Heart right ventricle (tissue), 16 donors: ENCODE measurements at regions not wholly inside any gene's neighbourhood (a gene's known extent, or its start where the extent isn't known, plus 50 kb on each side); places are given as distances from the start of the nearest gene placed in this dataset.

Experiments
- ATAC-seq, 8 donors: fragments of 200-7000 bp; cut with Tn5 transposase; one replicate each; pipeline ENCODE4 v1.9.1; 2020; ENCODE audit warnings: mild to moderate bottlenecking in 8 of 8, moderate library complexity in 8 of 8, moderate number of reproducible peaks in 1 of 8
- DNase-seq, 2 donors: peaks; one replicate each; pipeline ENCODE4 v3.0.0-alpha.2; 2020
- H3K27ac ChIP-seq, 10 donors: fragments of 200-600 bp; sonication (generic) in 2 of 10; one replicate each; pipeline versions ENCODE4 v1.5.0 to v1.8.0; 2020 to 2022; ENCODE audit warnings: mild to moderate bottlenecking in 3 of 10
- H3K27me3 ChIP-seq, 7 donors: fragments of 200-600 bp; one replicate each; pipeline ENCODE4 v1.8.0; 2021 to 2022; ENCODE audit warnings: mild to moderate bottlenecking in 2 of 7
- H3K36me3 ChIP-seq, 9 donors: fragments of 200-600 bp; sonication (generic) in 1 of 9; one replicate each; pipeline versions ENCODE4 v1.5.0 to v1.8.0; 2020 to 2022; ENCODE audit warnings: mild to moderate bottlenecking in 2 of 9
- H3K4me1 ChIP-seq, 9 donors: fragments of 200-600 bp; sonication (generic) in 1 of 9; one replicate each; pipeline versions ENCODE4 v1.5.0 to v1.8.0; 2020 to 2022; ENCODE audit warnings: mild to moderate bottlenecking in 4 of 9
- H3K4me3 ChIP-seq, 10 donors: fragments of 200-600 bp; sonication (generic) in 2 of 10; one replicate each; pipeline versions ENCODE4 v1.5.0 to v1.8.0; 2020 to 2022; ENCODE audit warnings: mild to moderate bottlenecking in 7 of 10, moderate library complexity in 2 of 10
- H3K9me3 ChIP-seq, 11 donors: fragments of 200-600 bp in 10 of 11; sonication (generic) in 2 of 11; one replicate each; pipeline versions ENCODE4 v1.5.0 to v1.8.0; 2013 to 2022; ENCODE audit warnings: mild to moderate bottlenecking in 2 of 11, control low read depth in 1 of 11, moderate library complexity in 1 of 11
- WGBS, 2 donors: extraction: QIAGEN DNeasy Blood & Tissue Kit; methylation state at CpG; one replicate each; pipeline ENCODE4 v1.1.7; 2013; ENCODE audit warnings: inconsistent platforms in 1 of 2; 5-methylcytosine and 5-hydroxymethylcytosine counted together
- intact Hi-C, 10 donors: fragments of 100-400 bp; cut with DNase I; formaldehyde crosslinking; loops; one replicate each; pipeline versions ENCODE4 v1.11.1 to v1.14.2; 2022
- TF ChIP-seq, protein P1 (sequence below), 9 donors: fragments of 200-600 bp; sonication (generic) in 2 of 9; IDR thresholded peaks; one replicate each; pipeline versions ENCODE4 v1.5.0 to v1.8.0; 2021 to 2022; ENCODE audit warnings: antibody characterized with exemption in 9 of 9, mild to moderate bottlenecking in 5 of 9, moderate library complexity in 1 of 9
- donor health status: Arrhythmogenic right ventricular cardiomyopathy.
- donor health status: ischemic (EF 13 %, LVEDD 7.1; RV severe dilation, severe dysfunction).
- donor health status: healthy with polysubstance abuse.
- donor health status: DM: no; HTN: yes; CAD: no.
- donor health status: DM: no; HTN: no; CAD: no.
- donor health status: ischemic (EF 25% LVEDD 6.9; RV normal size, moderate dysfunction).
- donor health status: ischemic (EF 25% LVEDD 5.7; RV mildly dilated, moderate dysfunction).
- donor health status: healthy.
- donor health status: DM: yes; HTN: yes; CAD: no.
- donor health status: Ischemic cardiomyopathy.
- donor health status: ischemic (EF 35%, LVEDD 5.7; RV mildly dilated, moderate dysfunction).
- donor health status: nonischemic (EF 11% LVEDD 7.7; RV severe dilation, severe dysfunction).
- donor health status: DM: yes; HTN: yes; CAD: no.
- donor health status: PGD.
- donor health status: ischemic (EF 29% LVEDD 5.4; RV normal size, mild dysfunction).
- donor health status: nonischemic (EF 23%, LVEDD 6.1; RV moderate dilation, normal function).

DNA sequence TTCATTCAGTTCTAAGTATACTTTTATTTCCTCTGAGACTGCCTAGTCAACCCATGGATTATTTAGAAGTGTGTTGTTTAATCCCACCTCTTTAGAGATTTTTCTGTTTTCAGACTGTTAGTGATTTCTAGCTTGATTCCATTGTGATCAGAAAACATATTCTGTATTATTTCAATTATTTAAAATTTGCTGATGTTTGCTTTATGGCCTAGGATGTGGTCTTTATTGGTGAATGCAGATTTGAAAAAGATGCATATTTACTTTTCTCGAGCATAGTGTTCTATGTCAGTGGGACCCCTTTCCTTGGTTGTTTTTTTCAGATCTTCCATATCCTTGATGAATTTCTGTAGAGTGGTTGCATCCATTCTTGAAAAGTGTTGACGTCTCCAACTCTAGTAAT, 487.2 kb upstream of the HS6ST1 start:
- H3K27ac ChIP-seq = no peak overlapping the region
- ATAC-seq = no peak

DNA sequence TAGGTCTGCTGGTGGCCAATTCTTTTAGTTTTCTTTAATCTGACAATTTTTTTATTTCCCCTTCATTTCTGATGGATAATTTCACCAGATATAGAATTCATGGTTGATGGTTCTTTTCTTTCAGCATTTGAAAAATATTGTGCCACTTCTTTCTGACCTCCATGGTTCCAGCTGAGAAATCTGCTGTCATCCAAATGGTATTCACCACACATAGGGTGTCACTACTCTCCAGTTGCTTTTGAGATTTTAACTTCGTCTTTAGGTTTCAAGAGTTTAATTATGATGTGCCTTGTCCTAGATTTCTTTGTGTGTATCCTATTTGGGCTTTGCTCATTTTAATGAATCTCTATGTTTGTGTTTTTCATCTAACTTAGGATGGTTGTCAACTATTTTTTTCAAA, 488.6 kb upstream of the HS6ST1 start:
- 98% methylated on average over 1 of the region's 1 CpG for WGBS, 2 donors
- intact Hi-C loops = no loop called here
- Histone ChIP-seq H3K9me3 (peaks cover 0 to 15% (median 0%) of the 10 kb centered on the region in 11 donors), H3K4me3 (no peak overlapping the region), H3K4me1 (peaks cover 0 to 4% (median 0%) of the 10 kb centered on the region in 9 donors), H3K27me3 (peaks cover 0 to 4% (median 0%) of the 10 kb centered on the region in 7 donors), H3K27ac (no peak overlapping the region), H3K36me3 (no peaks in the 10 kb centered on the region)
- TF ChIP-seq, protein P1, sequence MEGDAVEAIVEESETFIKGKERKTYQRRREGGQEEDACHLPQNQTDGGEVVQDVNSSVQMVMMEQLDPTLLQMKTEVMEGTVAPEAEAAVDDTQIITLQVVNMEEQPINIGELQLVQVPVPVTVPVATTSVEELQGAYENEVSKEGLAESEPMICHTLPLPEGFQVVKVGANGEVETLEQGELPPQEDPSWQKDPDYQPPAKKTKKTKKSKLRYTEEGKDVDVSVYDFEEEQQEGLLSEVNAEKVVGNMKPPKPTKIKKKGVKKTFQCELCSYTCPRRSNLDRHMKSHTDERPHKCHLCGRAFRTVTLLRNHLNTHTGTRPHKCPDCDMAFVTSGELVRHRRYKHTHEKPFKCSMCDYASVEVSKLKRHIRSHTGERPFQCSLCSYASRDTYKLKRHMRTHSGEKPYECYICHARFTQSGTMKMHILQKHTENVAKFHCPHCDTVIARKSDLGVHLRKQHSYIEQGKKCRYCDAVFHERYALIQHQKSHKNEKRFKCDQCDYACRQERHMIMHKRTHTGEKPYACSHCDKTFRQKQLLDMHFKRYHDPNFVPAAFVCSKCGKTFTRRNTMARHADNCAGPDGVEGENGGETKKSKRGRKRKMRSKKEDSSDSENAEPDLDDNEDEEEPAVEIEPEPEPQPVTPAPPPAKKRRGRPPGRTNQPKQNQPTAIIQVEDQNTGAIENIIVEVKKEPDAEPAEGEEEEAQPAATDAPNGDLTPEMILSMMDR (IDR thresholded peaks at IDR 0.05) = no peak
- no peak for ATAC-seq
- DNase-seq = no peak

More for the DNA sequence above, 487.2 kb upstream of the HS6ST1 start:
- Histone ChIP-seq H3K9me3 (peaks cover 0 to 15% (median 0%) of the 10 kb centered on the region in 11 donors), H3K4me1 (peaks cover 0 to 4% (median 0%) of the 10 kb centered on the region in 9 donors), H3K4me3 (no peak overlapping the region), H3K36me3 (no peaks in the 10 kb centered on the region), H3K27me3 (no peaks in the 10 kb centered on the region)
- DNase-seq = no peak
- intact Hi-C loops = no loop called here
- TF ChIP-seq, protein P1 (IDR thresholded peaks at IDR 0.05) = no peak
- WGBS, 2 donors = 91 to 94% methylated on average over 2 of the region's 2 CpGs

DNA sequence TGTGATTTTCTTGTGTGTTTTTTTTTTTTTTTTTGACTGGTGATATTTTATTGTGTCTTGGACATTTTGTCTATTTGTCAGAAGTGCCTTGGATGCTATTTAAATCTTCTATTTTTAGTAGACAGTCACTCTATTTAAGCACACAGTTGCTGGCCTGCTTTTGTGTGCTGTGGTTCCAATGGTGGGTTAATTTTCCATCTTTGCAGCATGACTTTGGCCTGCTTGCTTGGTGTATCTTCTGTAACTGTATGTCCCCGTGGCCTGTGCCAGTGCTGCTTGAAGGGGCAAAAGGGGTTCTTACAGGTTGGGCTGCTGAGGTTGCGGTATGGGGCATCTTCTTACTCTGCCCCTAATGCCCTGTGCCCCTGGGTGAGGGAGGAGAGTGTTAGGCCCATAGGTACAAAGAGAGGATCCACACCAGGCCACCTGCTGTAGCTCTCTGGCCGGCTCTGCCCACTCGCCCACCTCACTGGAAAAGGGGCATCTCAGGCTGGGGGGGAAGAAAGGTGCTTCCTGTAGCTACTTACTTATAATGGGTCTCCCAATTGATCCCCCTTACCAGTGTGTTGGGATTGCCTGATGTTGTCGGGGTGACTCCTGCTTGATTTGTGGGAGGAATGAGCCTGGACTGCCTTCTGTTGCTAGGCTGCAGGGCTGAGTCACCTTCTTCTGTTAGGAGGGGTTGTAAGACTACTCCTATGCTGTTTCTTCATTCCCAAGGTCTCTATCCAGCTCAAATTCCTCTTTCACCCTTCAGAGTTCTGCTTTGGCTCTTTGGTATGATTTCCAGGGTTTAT, 490.0 kb upstream of the HS6ST1 start:
- 79 to 85% methylated on average over 5 of the region's 5 CpGs for WGBS, 2 donors
- no peaks in the 10 kb centered on the region for H3K36me3 ChIP-seq
- H3K27ac ChIP-seq = no peak overlapping the region
- peaks cover 0 to 4% (median 0%) of the 10 kb centered on the region in 7 donors for H3K27me3 ChIP-seq
- H3K4me1 ChIP-seq = peaks cover 0 to 4% (median 0%) of the 10 kb centered on the region in 9 donors
- intact Hi-C loops = no loop called here
- TF ChIP-seq, protein P1 (IDR thresholded peaks at IDR 0.05) = no peak
- DNase-seq (no peak), ATAC-seq (peak in 3 of 8 donors; percentile 62 to 92 (median 80))
- H3K4me3 ChIP-seq = no peak overlapping the region
- H3K9me3 ChIP-seq = peaks cover 0 to 15% (median 0%) of the 10 kb centered on the region in 11 donors

DNA sequence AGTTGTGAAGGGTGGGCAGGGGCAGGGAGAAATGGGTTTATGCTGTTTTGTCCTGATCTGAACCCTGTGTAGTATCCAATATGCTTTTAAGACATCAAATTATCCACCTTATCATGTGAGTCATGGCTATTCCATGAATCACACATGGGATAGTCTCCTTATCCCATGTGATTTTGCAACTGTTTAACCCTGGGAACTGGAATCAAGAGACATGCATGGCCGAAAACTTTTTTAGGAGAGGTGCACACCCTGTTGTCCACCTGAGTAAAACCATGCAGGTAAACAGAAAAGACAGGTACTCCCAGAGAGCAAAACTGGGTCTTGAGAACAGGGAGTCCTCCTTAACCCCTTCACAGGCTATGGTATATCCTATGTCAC, 490.6 kb upstream of the HS6ST1 start:
- no peak overlapping the region for H3K27ac ChIP-seq
- no peak overlapping the region for H3K4me3 ChIP-seq
- peaks cover 0 to 4% (median 0%) of the 10 kb centered on the region in 7 donors for H3K27me3 ChIP-seq
- TF ChIP-seq, protein P1 (IDR thresholded peaks at IDR 0.05) = no peak
- H3K9me3 ChIP-seq = peaks cover 0 to 15% (median 0%) of the 10 kb centered on the region in 11 donors
- no peaks in the 10 kb centered on the region for H3K36me3 ChIP-seq
- ATAC-seq (no peak), DNase-seq (no peak)
- peaks cover 0 to 4% (median 0%) of the 10 kb centered on the region in 9 donors for H3K4me1 ChIP-seq
- intact Hi-C loops = no loop called here
- 86 to 88% methylated on average over 1 of the region's 1 CpG for WGBS, 2 donors
